ENCODE measurements at regions not wholly inside any gene's neighbourhood (a gene's known extent, or its start where the extent isn't known, plus 50 kb on each side); places are given as distances from the start of the nearest gene placed in this dataset.

GRCh38 chr9:11632691-11633090, 1019.9 kb upstream of the PTPRD start:
- no peaks in the 10 kb centered on the region for H3K9me3 ChIP-seq (ENCODE audit: low read depth)
- H3K9me2 ChIP-seq (ENCODE audit: insufficient read depth) = no peaks in the 10 kb centered on the region
- no peaks in the 10 kb centered on the region for H3K27me3 ChIP-seq (replicated peaks; ENCODE audit: insufficient read depth)
- in situ Hi-C loops (cut with MboI) = no loop called here
- H4K20me1 ChIP-seq (ENCODE audit: insufficient read depth) = no peaks in the 10 kb centered on the region
- no peaks in the 10 kb centered on the region for H3F3A ChIP-seq (ENCODE audit: insufficient read depth)
- TF ChIP-seq EZH2phosphoT487 (IDR thresholded peaks at IDR 0.05; ENCODE audit: insufficient read depth, low read depth) (no peak), EZH2 (IDR thresholded peaks at IDR 0.05; ENCODE audit: insufficient read depth, poor library complexity, severe bottlenecking) (no peak)
- no peak for DNase-seq
- no peak overlapping the region for H3K4me2 ChIP-seq (ENCODE audit: unreplicated experiment)
- H3K79me2 ChIP-seq (ENCODE audit: insufficient read depth) = no peaks in the 10 kb centered on the region
- no peak overlapping the region for H3K27ac ChIP-seq
- WGBS, 2 experiments (ENCODE audit: low coverage in 1 of 2, low lambda C conversion rate in 2 of 2, missing lambda C conversion rate in 2 of 2) = 0 to 3% methylated on average over 1 of the region's 1 CpG
- H3K4me3 ChIP-seq = no peak overlapping the region
- no peak overlapping the region for H2AFZ ChIP-seq
- no peaks in the 10 kb centered on the region for H3K4me1 ChIP-seq (ENCODE audit: insufficient read depth)
- H3K9ac ChIP-seq = no peak overlapping the region
- no peaks in the 10 kb centered on the region for H3K36me3 ChIP-seq (ENCODE audit: low read depth)

GRCh38 chr9:11646831-11647230, 1034.0 kb upstream of the PTPRD start:
- H3K4me1 ChIP-seq (ENCODE audit: insufficient read depth) = no peaks in the 10 kb centered on the region
- H3K9me2 ChIP-seq (ENCODE audit: insufficient read depth) = no peaks in the 10 kb centered on the region
- H3K9me3 ChIP-seq (ENCODE audit: low read depth) = peaks cover 4% of the 10 kb centered on the region
- H3K4me2 ChIP-seq (ENCODE audit: unreplicated experiment) = no peak overlapping the region
- no peaks in the 10 kb centered on the region for H3F3A ChIP-seq (ENCODE audit: insufficient read depth)
- H2AFZ ChIP-seq = no peak overlapping the region
- no peaks in the 10 kb centered on the region for H4K20me1 ChIP-seq (ENCODE audit: insufficient read depth)
- 63 to 72% methylated on average over 1 of the region's 1 CpG for WGBS, 2 experiments (ENCODE audit: low coverage in 1 of 2, low lambda C conversion rate in 2 of 2, missing lambda C conversion rate in 2 of 2)
- H3K36me3 ChIP-seq (ENCODE audit: low read depth) = no peaks in the 10 kb centered on the region
- no peak for DNase-seq
- no peak overlapping the region for H3K27ac ChIP-seq
- no peak overlapping the region for H3K9ac ChIP-seq
- TF ChIP-seq EZH2phosphoT487 (IDR thresholded peaks at IDR 0.05; ENCODE audit: insufficient read depth, low read depth) = no peak
- TF ChIP-seq EZH2 (IDR thresholded peaks at IDR 0.05; ENCODE audit: insufficient read depth, poor library complexity, severe bottlenecking) = no peak
- no peaks in the 10 kb centered on the region for H3K79me2 ChIP-seq (ENCODE audit: insufficient read depth)
- H3K27me3 ChIP-seq (replicated peaks; ENCODE audit: insufficient read depth) = no peaks in the 10 kb centered on the region
- no peak overlapping the region for H3K4me3 ChIP-seq
- in situ Hi-C loops (cut with MboI) = no loop called here

GRCh38 chr9:11653867-11654266, 1039.3 kb upstream of the TYRP1 start:
- WGBS, 2 experiments (ENCODE audit: low coverage in 1 of 2, low lambda C conversion rate in 2 of 2, missing lambda C conversion rate in 2 of 2) = 9 to 16% methylated on average over 3 of the region's 3 CpGs
- in situ Hi-C loops (cut with MboI) = no loop called here
- Histone ChIP-seq H3K4me3 (no peak overlapping the region), H3K9me3 (ENCODE audit: low read depth) (no peaks in the 10 kb centered on the region), H3K79me2 (ENCODE audit: insufficient read depth) (no peaks in the 10 kb centered on the region), H2AFZ (no peak overlapping the region), H3K27ac (no peak overlapping the region), H3K27me3 (replicated peaks; ENCODE audit: insufficient read depth) (no peaks in the 10 kb centered on the region), H4K20me1 (ENCODE audit: insufficient read depth) (no peaks in the 10 kb centered on the region), H3K9me2 (ENCODE audit: insufficient read depth) (no peaks in the 10 kb centered on the region), H3K36me3 (ENCODE audit: low read depth) (no peaks in the 10 kb centered on the region), H3K9ac (no peak overlapping the region), H3K4me1 (ENCODE audit: insufficient read depth) (no peaks in the 10 kb centered on the region), H3K4me2 (ENCODE audit: unreplicated experiment) (no peak overlapping the region), H3F3A (ENCODE audit: insufficient read depth) (no peaks in the 10 kb centered on the region)
- DNase-seq = no peak
- no peak for TF ChIP-seq EZH2phosphoT487 (IDR thresholded peaks at IDR 0.05; ENCODE audit: insufficient read depth, low read depth)
- TF ChIP-seq EZH2 (IDR thresholded peaks at IDR 0.05; ENCODE audit: insufficient read depth, poor library complexity, severe bottlenecking) = no peak

- TF ChIP-seq EZH2 (IDR thresholded peaks at IDR 0.05; ENCODE audit: insufficient read depth, poor library complexity, severe bottlenecking) (no peak), EZH2phosphoT487 (IDR thresholded peaks at IDR 0.05; ENCODE audit: insufficient read depth, low read depth) (no peak)
- 37 to 42% methylated on average over 1 of the region's 1 CpG for WGBS, 2 experiments (ENCODE audit: low coverage in 1 of 2, low lambda C conversion rate in 2 of 2, missing lambda C conversion rate in 2 of 2)
- Histone ChIP-seq H3F3A (ENCODE audit: insufficient read depth) (no peaks in the 10 kb centered on the region), H3K9me3 (ENCODE audit: low read depth) (no peaks in the 10 kb centered on the region), H3K4me2 (ENCODE audit: unreplicated experiment) (no peak overlapping the region), H3K9ac (no peak overlapping the region), H3K9me2 (ENCODE audit: insufficient read depth) (no peaks in the 10 kb centered on the region), H3K27ac (no peak overlapping the region), H3K79me2 (ENCODE audit: insufficient read depth) (no peaks in the 10 kb centered on the region), H3K4me1 (ENCODE audit: insufficient read depth) (no peaks in the 10 kb centered on the region), H3K27me3 (replicated peaks; ENCODE audit: insufficient read depth) (no peaks in the 10 kb centered on the region), H3K36me3 (ENCODE audit: low read depth) (no peaks in the 10 kb centered on the region), H2AFZ (no peak overlapping the region), H4K20me1 (ENCODE audit: insufficient read depth) (no peaks in the 10 kb centered on the region), H3K4me3 (no peak overlapping the region)
- in situ Hi-C loops (cut with MboI) = no loop called here
- no peak for DNase-seq
These were observed 1029.3 kb upstream of the TYRP1 start for GRCh38 chr9:11663913-11664312.

DNA sequence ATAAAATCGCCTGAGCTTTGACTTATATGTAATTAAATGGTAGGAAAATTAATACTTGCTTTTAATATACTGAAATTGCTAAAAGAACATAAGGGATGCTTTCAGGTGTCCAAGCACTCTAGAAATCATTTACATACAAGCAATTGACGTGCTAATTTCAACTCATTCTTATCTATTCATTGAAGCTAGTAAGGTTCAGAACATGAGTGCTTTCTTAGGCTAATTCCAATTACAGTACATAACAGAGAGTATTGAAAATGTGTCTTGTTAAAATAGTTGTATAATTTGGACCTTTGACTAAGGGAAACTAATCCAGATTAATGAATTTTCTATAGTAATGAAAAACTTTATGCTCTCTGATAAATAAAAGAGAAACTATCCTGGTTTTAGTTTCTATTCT, 1016.4 kb upstream of the TYRP1 start:
- Histone ChIP-seq H3K27ac (no peak overlapping the region), H3K27me3 (replicated peaks; ENCODE audit: insufficient read depth) (no peaks in the 10 kb centered on the region), H4K20me1 (ENCODE audit: insufficient read depth) (no peaks in the 10 kb centered on the region), H3K4me3 (no peak overlapping the region), H3K79me2 (ENCODE audit: insufficient read depth) (no peaks in the 10 kb centered on the region), H3K9me3 (ENCODE audit: low read depth) (peaks cover 4% of the 10 kb centered on the region), H3K9ac (no peak overlapping the region), H3K4me2 (ENCODE audit: unreplicated experiment) (no peak overlapping the region), H3K36me3 (ENCODE audit: low read depth) (no peaks in the 10 kb centered on the region), H3K4me1 (ENCODE audit: insufficient read depth) (no peaks in the 10 kb centered on the region), H2AFZ (no peak overlapping the region), H3K9me2 (ENCODE audit: insufficient read depth) (no peaks in the 10 kb centered on the region), H3F3A (ENCODE audit: insufficient read depth) (no peaks in the 10 kb centered on the region)
- 9 to 10% methylated on average over 2 of the region's 2 CpGs for WGBS, 2 experiments (ENCODE audit: low coverage in 1 of 2, low lambda C conversion rate in 2 of 2, missing lambda C conversion rate in 2 of 2)
- no peak for TF ChIP-seq EZH2phosphoT487 (IDR thresholded peaks at IDR 0.05; ENCODE audit: insufficient read depth, low read depth)
- no peak for TF ChIP-seq EZH2 (IDR thresholded peaks at IDR 0.05; ENCODE audit: insufficient read depth, poor library complexity, severe bottlenecking)
- no peak for DNase-seq
- in situ Hi-C loops (cut with MboI) = no loop called here

Measured in GM23248 (cell line).